BLaER1 (cell line): ENCODE measurements at regions not wholly inside any gene's neighbourhood (a gene's known extent, or its start where the extent isn't known, plus 50 kb on each side); places are given as distances from the start of the nearest gene placed in this dataset.

ENCODE experiments used
- H3K27ac ChIP-seq: shearing (Covaris generic); formaldehyde crosslinking; 2 replicates; pipeline ENCODE4 v1.8.1; 2022
- H3K27me3 ChIP-seq: shearing (Covaris generic); formaldehyde crosslinking; 2 replicates; pipeline ENCODE4 v1.8.1; 2022
- H3K36me3 ChIP-seq: shearing (Covaris generic); formaldehyde crosslinking; 2 replicates; pipeline ENCODE4 v1.8.1; 2022
- H3K4me1 ChIP-seq: shearing (Covaris generic); formaldehyde crosslinking; 2 replicates; pipeline ENCODE4 v1.8.1; 2022
- H3K4me2 ChIP-seq: shearing (Covaris generic); formaldehyde crosslinking; 2 replicates; pipeline ENCODE4 v1.8.1; 2022
- H3K4me3 ChIP-seq: shearing (Covaris generic); formaldehyde crosslinking; 2 replicates; pipeline ENCODE4 v1.8.1; 2022
- H3K9ac ChIP-seq: shearing (Covaris generic); formaldehyde crosslinking; 2 replicates; pipeline ENCODE4 v1.8.1; 2022
- H3K9me3 ChIP-seq: shearing (Covaris generic); formaldehyde crosslinking; 2 replicates; pipeline ENCODE4 v1.8.1; 2022
- H4K20me1 ChIP-seq: shearing (Covaris generic); formaldehyde crosslinking; 2 replicates; pipeline ENCODE4 v1.8.1; 2022
- Cebpa-rat ChIP-seq: shearing (Covaris generic); IDR thresholded peaks from 2 replicates; pipeline ENCODE4 v1.8.1; 2022

DNA sequence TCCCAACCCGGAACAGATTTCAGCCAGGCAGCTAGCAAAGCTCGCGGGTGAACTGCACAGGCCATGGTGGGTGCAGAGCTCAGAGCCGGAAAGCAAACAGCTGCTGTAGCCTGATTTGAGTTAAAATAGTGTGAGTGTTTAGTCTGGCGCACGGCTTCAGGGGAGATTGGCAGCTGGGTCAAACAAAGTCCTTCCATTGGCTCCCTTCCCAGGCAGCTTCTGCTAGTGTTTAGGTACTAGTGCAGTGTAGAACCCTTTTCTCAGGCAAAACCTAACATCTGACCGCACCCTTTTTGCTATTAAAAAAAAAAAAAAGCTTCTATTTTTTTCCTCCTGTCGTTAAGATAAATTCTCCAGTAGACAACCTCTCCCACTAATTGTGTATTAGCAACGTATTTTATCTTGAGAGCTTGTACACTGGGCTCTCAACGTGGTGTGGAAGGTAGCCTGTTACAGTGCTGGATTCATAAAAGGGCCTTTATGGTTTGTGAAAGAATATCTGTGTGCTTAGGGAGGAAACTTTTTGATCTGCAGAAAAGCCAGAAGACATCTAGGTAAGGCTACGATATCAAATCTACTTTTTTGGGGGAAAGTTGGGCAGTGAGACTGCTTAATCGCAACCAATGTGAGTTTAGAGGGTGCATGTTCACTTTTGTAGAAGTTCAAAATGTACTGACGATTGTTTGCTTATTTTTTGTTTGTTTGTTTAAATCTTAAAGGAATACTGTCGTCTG, 689.6 kb downstream of the USP25 start:
- H3K36me3 ChIP-seq: no peaks in the 10 kb centered on the region
- no peaks in the 10 kb centered on the region for H4K20me1 ChIP-seq
- H3K4me3 ChIP-seq: no peak overlapping the region
- no peak for TF ChIP-seq Cebpa-rat
- H3K4me1 ChIP-seq: no peaks in the 10 kb centered on the region
- H3K9me3 ChIP-seq: no peaks in the 10 kb centered on the region
- H3K9ac ChIP-seq: no peak overlapping the region
- no peak overlapping the region for H3K4me2 ChIP-seq
- no peak overlapping the region for H3K27ac ChIP-seq
- H3K27me3 ChIP-seq: no peaks in the 10 kb centered on the region

DNA sequence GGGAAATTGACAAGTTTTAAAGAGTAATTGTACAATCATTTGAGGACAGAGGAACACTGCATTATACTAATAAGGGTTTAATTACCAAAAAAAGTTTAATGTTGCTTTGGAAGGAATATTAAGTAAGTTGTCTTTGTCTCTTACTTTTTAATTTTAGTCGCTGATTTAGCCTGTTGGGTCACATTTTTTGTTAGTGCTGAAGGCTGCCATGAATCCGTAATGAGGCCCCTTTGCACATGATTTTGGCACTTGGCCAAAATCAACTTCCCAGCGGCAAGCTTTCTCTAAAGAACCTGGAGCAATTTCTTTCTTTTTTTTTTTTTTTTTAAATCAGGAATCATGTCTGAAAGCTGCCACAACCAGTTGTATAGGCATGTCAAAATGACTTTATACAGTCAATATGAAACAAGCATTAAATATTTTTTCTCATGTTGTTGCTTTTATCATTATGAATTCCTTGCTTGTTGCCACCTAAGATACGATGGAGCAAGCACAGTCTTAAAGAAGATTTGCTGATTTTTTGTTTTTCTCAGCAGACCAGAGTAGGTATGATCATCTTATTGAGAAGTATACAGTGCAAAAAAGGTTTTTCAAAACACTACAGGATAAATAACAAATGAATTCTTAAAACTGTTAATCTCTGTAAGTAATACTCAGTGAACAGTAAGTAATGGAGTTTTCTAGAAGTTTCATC, 690.4 kb downstream of the USP25 start:
- Histone ChIP-seq H3K9me3 (no peaks in the 10 kb centered on the region), H3K9ac (no peak overlapping the region), H3K4me3 (no peak overlapping the region), H4K20me1 (no peaks in the 10 kb centered on the region), H3K4me2 (no peak overlapping the region), H3K27ac (no peak overlapping the region), H3K4me1 (no peaks in the 10 kb centered on the region), H3K27me3 (no peaks in the 10 kb centered on the region), H3K36me3 (no peaks in the 10 kb centered on the region)
- no peak for TF ChIP-seq Cebpa-rat

DNA sequence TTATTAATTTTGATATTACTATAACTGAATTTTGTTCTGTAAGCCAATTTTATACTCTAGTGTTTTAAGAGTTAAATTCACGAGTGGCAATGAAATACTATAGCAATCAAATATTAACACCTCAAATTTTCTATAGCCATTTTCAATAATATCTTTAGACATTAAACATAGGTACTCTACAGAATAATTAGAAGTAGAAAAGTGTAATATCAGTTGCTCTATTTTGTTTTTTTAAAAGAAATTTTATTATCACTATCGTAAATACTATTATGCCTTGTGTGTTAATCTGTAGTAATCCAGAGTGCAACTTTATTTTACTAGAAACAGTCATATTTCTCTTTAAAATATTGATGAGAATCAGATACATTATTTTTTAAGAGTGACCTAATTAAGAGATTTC, 691.2 kb downstream of the USP25 start:
- H3K9ac ChIP-seq: no peak overlapping the region
- H3K9me3 ChIP-seq: no peaks in the 10 kb centered on the region
- no peaks in the 10 kb centered on the region for H4K20me1 ChIP-seq
- H3K27me3 ChIP-seq: no peaks in the 10 kb centered on the region
- no peak overlapping the region for H3K4me2 ChIP-seq
- H3K36me3 ChIP-seq: no peaks in the 10 kb centered on the region
- TF ChIP-seq Cebpa-rat: no peak
- no peak overlapping the region for H3K27ac ChIP-seq
- H3K4me3 ChIP-seq: no peak overlapping the region
- H3K4me1 ChIP-seq: no peaks in the 10 kb centered on the region

DNA sequence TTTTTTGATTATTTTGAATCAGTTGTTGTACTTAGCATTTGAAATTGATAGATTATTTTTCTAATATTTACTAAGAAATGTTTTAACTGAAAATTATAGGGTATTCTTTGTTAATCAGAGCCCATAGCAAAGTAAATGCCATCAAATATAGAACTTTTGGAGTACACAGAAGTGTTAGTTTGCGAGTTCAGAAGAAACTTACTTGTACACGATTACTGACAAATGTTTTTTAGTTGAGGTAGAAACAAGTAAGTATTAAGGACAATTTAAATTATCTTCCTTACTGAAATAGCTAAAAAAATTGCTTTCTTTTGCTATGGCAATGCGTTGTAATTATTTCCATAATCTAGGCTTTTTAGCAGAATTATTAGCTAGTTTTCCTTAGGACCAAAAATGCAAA, 692.2 kb downstream of the USP25 start:
- Histone ChIP-seq H3K4me1 (no peaks in the 10 kb centered on the region), H4K20me1 (no peaks in the 10 kb centered on the region), H3K4me3 (no peak overlapping the region), H3K4me2 (no peak overlapping the region), H3K27me3 (no peaks in the 10 kb centered on the region), H3K9ac (no peak overlapping the region), H3K36me3 (no peaks in the 10 kb centered on the region), H3K9me3 (no peaks in the 10 kb centered on the region), H3K27ac (no peak overlapping the region)
- no peak for TF ChIP-seq Cebpa-rat

DNA sequence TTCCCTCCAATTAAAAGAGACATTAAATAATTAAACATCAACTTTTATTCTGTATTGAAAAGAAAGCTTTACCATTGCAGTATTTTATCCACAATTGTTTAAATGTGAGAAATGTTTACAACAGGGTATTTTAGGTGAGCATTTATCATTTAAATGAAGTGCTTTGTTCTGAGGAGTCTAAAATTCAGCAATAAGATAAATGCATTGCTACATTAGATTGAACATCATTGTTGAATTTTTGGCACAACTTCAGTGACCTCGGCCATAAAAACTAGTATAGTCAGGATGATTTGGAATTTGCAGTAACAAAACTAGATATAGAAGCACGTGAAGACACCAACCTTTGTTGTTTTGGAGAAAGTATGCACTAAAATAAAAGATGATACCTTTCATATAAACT, 692.9 kb downstream of the USP25 start:
- H3K4me2 ChIP-seq: no peak overlapping the region
- no peak for TF ChIP-seq Cebpa-rat
- H4K20me1 ChIP-seq: no peaks in the 10 kb centered on the region
- H3K27ac ChIP-seq: no peak overlapping the region
- H3K9ac ChIP-seq: no peak overlapping the region
- H3K9me3 ChIP-seq: no peaks in the 10 kb centered on the region
- H3K36me3 ChIP-seq: no peaks in the 10 kb centered on the region
- H3K4me1 ChIP-seq: no peaks in the 10 kb centered on the region
- no peaks in the 10 kb centered on the region for H3K27me3 ChIP-seq
- H3K4me3 ChIP-seq: no peak overlapping the region

DNA sequence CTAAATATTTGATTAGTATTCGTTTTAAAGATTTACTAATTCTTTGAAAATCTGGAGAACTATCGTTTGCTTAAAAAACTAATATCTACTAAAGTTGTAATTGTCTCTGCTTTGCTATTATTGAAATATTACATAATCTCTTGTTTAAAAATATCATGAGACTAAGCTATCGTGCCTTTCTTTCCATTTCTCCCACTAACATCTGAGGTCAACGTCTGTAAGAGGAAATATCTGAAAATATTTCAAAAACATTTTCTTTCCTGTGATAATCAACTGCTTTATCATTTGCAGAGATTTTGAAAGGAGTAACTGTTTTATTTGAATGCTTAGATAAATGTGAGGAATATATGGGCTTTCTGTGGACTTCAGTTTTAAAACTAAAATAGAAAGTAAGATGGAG, 694.1 kb downstream of the USP25 start:
- H4K20me1 ChIP-seq: no peaks in the 10 kb centered on the region
- H3K9ac ChIP-seq: no peak overlapping the region
- TF ChIP-seq Cebpa-rat: no peak
- no peaks in the 10 kb centered on the region for H3K36me3 ChIP-seq
- no peak overlapping the region for H3K4me3 ChIP-seq
- no peaks in the 10 kb centered on the region for H3K27me3 ChIP-seq
- H3K4me2 ChIP-seq: no peak overlapping the region
- no peak overlapping the region for H3K27ac ChIP-seq
- no peaks in the 10 kb centered on the region for H3K9me3 ChIP-seq
- no peaks in the 10 kb centered on the region for H3K4me1 ChIP-seq

DNA sequence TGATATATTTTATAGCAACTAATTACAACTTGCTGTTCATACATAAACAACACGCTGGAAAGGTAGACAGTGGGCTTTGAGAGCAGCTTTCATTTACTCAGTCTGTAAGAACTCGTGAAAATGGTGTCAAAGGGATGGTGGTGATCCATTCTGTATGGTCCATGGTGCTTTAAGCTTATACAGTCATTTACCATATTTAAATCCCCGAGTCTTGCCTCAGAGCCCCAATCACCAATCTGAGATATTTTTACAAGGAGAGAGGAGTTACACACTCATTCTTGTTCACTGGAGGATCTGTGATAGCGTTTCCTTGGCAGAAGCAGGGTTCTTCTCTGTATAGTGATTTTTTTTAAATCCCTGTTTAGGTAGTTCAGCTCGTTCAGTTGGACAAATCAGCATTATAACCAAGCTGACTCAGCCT, 694.6 kb downstream of the USP25 start:
- no peaks in the 10 kb centered on the region for H3K27me3 ChIP-seq
- no peak overlapping the region for H3K4me3 ChIP-seq
- no peak overlapping the region for H3K27ac ChIP-seq
- no peak overlapping the region for H3K4me2 ChIP-seq
- no peak for TF ChIP-seq Cebpa-rat
- no peaks in the 10 kb centered on the region for H4K20me1 ChIP-seq
- H3K4me1 ChIP-seq: no peaks in the 10 kb centered on the region
- H3K36me3 ChIP-seq: no peaks in the 10 kb centered on the region
- no peak overlapping the region for H3K9ac ChIP-seq
- no peaks in the 10 kb centered on the region for H3K9me3 ChIP-seq

DNA sequence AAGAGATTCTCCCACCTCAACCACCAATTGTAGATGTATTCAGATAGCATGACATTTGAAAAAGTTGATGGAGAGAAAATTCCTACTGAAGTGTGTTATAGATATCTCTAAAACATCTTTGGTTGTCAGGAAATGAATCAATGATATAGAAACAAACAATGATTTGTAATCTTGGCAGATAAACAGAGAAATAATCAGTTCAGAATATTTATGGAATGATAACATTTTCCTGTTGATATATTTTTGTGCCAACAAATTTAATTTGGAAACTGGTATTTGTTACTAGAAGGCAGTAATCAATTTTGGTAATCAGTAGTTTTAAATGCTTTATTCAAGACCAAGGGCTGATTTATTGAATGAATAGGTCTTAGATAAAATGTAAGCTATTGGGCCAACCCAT, 695.6 kb downstream of the USP25 start:
- Histone ChIP-seq H3K27ac (no peak overlapping the region), H3K9ac (no peak overlapping the region), H4K20me1 (no peaks in the 10 kb centered on the region), H3K4me1 (no peaks in the 10 kb centered on the region), H3K36me3 (no peaks in the 10 kb centered on the region), H3K27me3 (no peaks in the 10 kb centered on the region), H3K4me3 (no peak overlapping the region), H3K9me3 (no peaks in the 10 kb centered on the region), H3K4me2 (no peak overlapping the region)
- TF ChIP-seq Cebpa-rat: no peak

DNA sequence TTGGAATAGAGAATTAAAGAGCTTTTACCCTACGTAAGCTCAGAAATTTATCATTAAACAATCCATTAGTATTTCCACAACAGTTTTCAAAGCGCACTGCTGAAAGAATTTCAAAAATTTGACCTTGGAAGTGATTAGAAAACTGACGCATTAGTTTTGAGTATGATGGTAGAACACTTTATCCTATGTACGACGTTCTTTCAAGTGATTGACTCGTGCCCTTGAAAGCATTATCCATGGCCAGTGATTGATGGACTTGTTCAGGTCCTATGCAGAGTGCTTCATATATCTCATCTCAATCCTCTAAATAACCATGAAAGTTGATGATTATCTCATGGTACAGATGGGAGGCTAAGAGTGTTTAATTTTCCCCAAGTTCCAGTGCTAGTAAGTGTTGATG, 697.2 kb downstream of the USP25 start:
- Histone ChIP-seq H3K4me2 (no peak overlapping the region), H3K9me3 (no peaks in the 10 kb centered on the region), H3K4me1 (no peaks in the 10 kb centered on the region), H3K27ac (no peak overlapping the region), H3K9ac (no peak overlapping the region), H4K20me1 (no peaks in the 10 kb centered on the region), H3K4me3 (no peak overlapping the region), H3K27me3 (no peaks in the 10 kb centered on the region), H3K36me3 (no peaks in the 10 kb centered on the region)
- no peak for TF ChIP-seq Cebpa-rat

DNA sequence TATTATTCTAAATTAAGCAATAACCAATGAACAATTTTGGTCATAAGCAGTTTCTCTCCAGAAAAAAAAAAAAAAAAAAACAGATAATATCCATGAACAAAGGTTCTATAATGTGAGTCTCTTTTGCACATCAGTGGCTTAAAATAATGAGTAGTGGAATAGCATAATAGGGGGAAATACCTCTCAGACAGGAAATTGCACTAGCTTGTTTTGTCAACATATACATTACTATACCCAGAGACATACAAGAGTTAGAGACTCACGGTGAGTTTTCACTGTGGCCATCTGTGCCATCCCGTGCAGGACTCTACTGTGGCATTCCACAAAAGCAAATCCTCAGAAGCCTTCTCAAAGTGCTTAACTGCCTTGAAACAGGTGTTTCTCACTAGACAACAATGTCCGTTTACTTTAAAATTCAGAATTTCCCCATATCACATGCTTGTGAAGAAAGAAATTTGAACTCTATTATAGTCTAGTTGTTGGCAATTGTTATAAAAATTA, 697.9 kb downstream of the USP25 start:
- no peaks in the 10 kb centered on the region for H3K27me3 ChIP-seq
- no peaks in the 10 kb centered on the region for H4K20me1 ChIP-seq
- H3K27ac ChIP-seq: no peak overlapping the region
- no peaks in the 10 kb centered on the region for H3K36me3 ChIP-seq
- H3K4me3 ChIP-seq: no peak overlapping the region
- H3K9ac ChIP-seq: no peak overlapping the region
- no peak overlapping the region for H3K4me2 ChIP-seq
- no peak for TF ChIP-seq Cebpa-rat
- no peaks in the 10 kb centered on the region for H3K9me3 ChIP-seq
- H3K4me1 ChIP-seq: no peaks in the 10 kb centered on the region
